Mesendoderm (in vitro differentiated cells): ENCODE measurements at regions not wholly inside any gene's neighbourhood (a gene's known extent, or its start where the extent isn't known, plus 50 kb on each side); places are given as distances from the start of the nearest gene placed in this dataset.

ENCODE experiments used
- DNase-seq: peaks from one replicate; pipeline ENCODE4 v3.0.0; 2013
- H2AK5ac ChIP-seq: 2 replicates; pipeline ENCODE4 v1.6.1; 2013; ENCODE audit warnings: low read length, inconsistent platforms
- H2BK120ac ChIP-seq: 2 replicates; pipeline ENCODE4 v1.6.1; 2013; ENCODE audit warnings: low read depth, mild to moderate bottlenecking, low read length, moderate library complexity, mixed read lengths
- H2BK15ac ChIP-seq: replicated peaks from 2 replicates; pipeline ENCODE4 v1.6.1; 2013; ENCODE audit warnings: low read depth, mild to moderate bottlenecking, moderate library complexity
- H2BK5ac ChIP-seq: 2 replicates; pipeline ENCODE4 v1.6.1; 2013; ENCODE audit warnings: low read length, inconsistent platforms
- H3K18ac ChIP-seq: 2 replicates; pipeline ENCODE4 v1.6.1; 2013; ENCODE audit warnings: mild to moderate bottlenecking, low read length, mixed read lengths
- H3K23ac ChIP-seq: one replicate; pipeline ENCODE4 v1.6.1; 2013; ENCODE audit warnings: low read length
- H3K27ac ChIP-seq: 2 replicates; pipeline ENCODE4 v1.5.1; 2013; ENCODE audit warnings: low read depth, mild to moderate bottlenecking, inconsistent platforms, low read length, moderate library complexity
- H3K27me3 ChIP-seq: 2 replicates; pipeline ENCODE4 v1.6.1; 2013; ENCODE audit warnings: low read length, control low read depth, mild to moderate bottlenecking, inconsistent platforms; ENCODE audit not compliant: insufficient read depth, poor library complexity
- H3K36me3 ChIP-seq: 2 replicates; pipeline ENCODE4 v1.6.1; 2013; ENCODE audit warnings: low read length, inconsistent platforms; ENCODE audit not compliant: control insufficient read depth, insufficient read depth
- H3K4ac ChIP-seq: one replicate; pipeline ENCODE4 v1.6.1; 2013; ENCODE audit warnings: low read depth, mild to moderate bottlenecking, low read length, moderate library complexity
- H3K4me1 ChIP-seq: 2 replicates; pipeline ENCODE4 v1.6.1; 2013; ENCODE audit warnings: low read depth, low read length, inconsistent platforms; ENCODE audit not compliant: control insufficient read depth
- H3K4me2 ChIP-seq: 2 replicates; pipeline ENCODE4 v1.6.1; 2013; ENCODE audit warnings: low read length
- H3K4me3 ChIP-seq: 2 replicates; pipeline ENCODE4 v1.5.1; 2013; ENCODE audit warnings: mild to moderate bottlenecking, low read length
- H3K56ac ChIP-seq: one replicate; pipeline ENCODE4 v1.6.1; 2013; ENCODE audit warnings: low read length
- H3K79me1 ChIP-seq: 2 replicates; pipeline ENCODE4 v1.6.1; 2013; ENCODE audit warnings: low read length, inconsistent platforms
- H3K79me2 ChIP-seq: 2 replicates; pipeline ENCODE4 v1.6.1; 2013; ENCODE audit warnings: mild to moderate bottlenecking, low read length; ENCODE audit not compliant: control insufficient read depth, insufficient read depth
- H3K9ac ChIP-seq: 2 replicates; pipeline ENCODE4 v1.6.1; 2013; ENCODE audit warnings: low read length, inconsistent platforms
- H4K5ac ChIP-seq: one replicate; pipeline ENCODE4 v1.6.1; 2013; ENCODE audit warnings: low read length
- H4K8ac ChIP-seq: one replicate; pipeline ENCODE4 v1.6.1; 2013; ENCODE audit warnings: low read depth, mild to moderate bottlenecking, control low read depth, low read length, moderate library complexity
- WGBS: extraction: QIAGEN DNeasy Blood & Tissue Kit; methylation state at CpG from one replicate; pipeline ENCODE4 v1.1.7; 2013; ENCODE audit warnings: low lambda C conversion rate, missing lambda C conversion rate; ENCODE audit not compliant: insufficient coverage; ENCODE audit errors: extremely low coverage; 5-methylcytosine and 5-hydroxymethylcytosine counted together

DNA sequence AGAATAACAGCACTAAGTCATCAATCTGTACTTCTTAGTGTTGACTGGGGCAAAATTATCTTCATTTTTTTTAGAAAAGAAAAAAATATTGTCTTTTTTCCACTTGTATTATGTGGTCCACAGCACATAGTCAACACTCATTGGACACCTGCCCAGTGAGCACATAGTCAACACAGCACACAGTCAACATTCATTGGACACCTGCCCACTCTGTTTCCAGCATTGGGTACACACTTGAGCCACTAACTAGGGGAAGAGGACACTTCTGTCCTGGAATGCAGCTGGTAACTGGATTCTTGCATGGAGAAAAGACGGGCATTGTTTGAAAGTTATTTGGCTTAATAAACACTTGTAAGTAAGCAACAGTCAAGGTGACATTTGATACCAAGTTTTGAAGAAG lies 898.2 kb downstream of the CDY2B start:
- H3K79me2 ChIP-seq, result no peaks in the 10 kb centered on the region
- H3K4ac ChIP-seq, result no peak overlapping the region
- H2BK15ac ChIP-seq, result no peak overlapping the region
- H3K27me3 ChIP-seq, result no peaks in the 10 kb centered on the region
- no peak overlapping the region for H2BK5ac ChIP-seq
- no peak for DNase-seq
- no peak overlapping the region for H3K23ac ChIP-seq
- no peak overlapping the region for H3K4me3 ChIP-seq
- no peak overlapping the region for H2AK5ac ChIP-seq
- H2BK120ac ChIP-seq, result no peak overlapping the region
- no peaks in the 10 kb centered on the region for H3K36me3 ChIP-seq
- H3K79me1 ChIP-seq, result no peaks in the 10 kb centered on the region
- no peak overlapping the region for H3K4me2 ChIP-seq
- H3K27ac ChIP-seq, result no peak overlapping the region
- H4K5ac ChIP-seq, result no peak overlapping the region
- no peak overlapping the region for H4K8ac ChIP-seq
- WGBS, result no CpG with 5 or more reads among the region's 1 CpG
- no peak overlapping the region for H3K18ac ChIP-seq
- no peak overlapping the region for H3K9ac ChIP-seq
- H3K4me1 ChIP-seq, result no peaks in the 10 kb centered on the region
- no peak overlapping the region for H3K56ac ChIP-seq

DNA sequence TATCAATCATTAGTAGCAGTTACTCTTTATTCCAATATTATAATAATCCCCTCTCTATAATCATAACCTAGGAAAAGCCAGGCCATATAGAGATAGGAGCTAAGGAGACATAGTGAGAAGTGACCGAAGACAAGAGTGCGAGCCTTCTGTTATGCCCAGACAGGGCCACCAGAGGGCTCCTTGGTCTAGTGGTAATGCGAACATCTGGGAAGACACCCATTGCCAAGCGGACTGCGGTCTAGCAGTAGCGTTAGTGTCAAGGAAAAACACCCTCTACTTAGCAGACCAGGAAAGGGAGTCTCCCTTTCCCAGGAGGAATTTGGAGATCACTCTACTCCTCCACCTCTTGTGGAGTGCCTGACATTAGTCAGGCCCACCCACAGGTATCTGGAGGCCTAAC lies 920.9 kb downstream of the CDY2B start:
- Histone ChIP-seq H3K4ac (no peak overlapping the region), H3K27me3 (no peaks in the 10 kb centered on the region), H3K27ac (no peak overlapping the region), H2BK15ac (no peak overlapping the region), H3K9ac (no peak overlapping the region), H2AK5ac (no peak overlapping the region), H2BK5ac (no peak overlapping the region), H3K79me2 (no peaks in the 10 kb centered on the region), H3K79me1 (no peaks in the 10 kb centered on the region), H2BK120ac (no peak overlapping the region), H3K4me1 (no peaks in the 10 kb centered on the region), H3K56ac (no peak overlapping the region), H3K18ac (no peak overlapping the region), H4K5ac (no peak overlapping the region), H4K8ac (no peak overlapping the region), H3K4me3 (no peak overlapping the region), H3K23ac (no peak overlapping the region), H3K36me3 (no peaks in the 10 kb centered on the region), H3K4me2 (no peak overlapping the region)
- DNase-seq, result peak; percentile 34
- WGBS, result no CpG with 5 or more reads among the region's 6 CpGs

DNA sequence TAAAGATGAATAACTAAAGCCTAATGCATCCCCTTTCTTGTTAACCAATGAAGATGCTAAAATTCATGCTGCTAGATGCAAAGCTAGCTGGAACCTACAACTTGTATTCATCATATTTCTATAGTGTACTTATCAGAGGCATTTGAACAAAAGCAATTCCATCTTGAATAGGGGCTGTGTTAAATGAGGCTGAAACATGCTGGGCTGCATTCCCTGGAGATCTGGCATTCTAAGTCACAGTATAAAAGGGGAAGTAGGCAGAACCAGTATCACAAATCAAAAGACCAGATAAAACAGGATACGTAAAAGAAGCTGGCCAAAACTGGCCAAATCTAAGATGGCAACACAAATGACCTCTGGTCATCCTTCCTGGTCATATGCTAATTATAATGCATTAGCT lies 932.8 kb downstream of the CDY2B start:
- H2BK15ac ChIP-seq, result no peak overlapping the region
- no CpG with 5 or more reads among the region's 1 CpG for WGBS
- no peak for DNase-seq
- H3K79me1 ChIP-seq, result no peaks in the 10 kb centered on the region
- H3K27ac ChIP-seq, result no peak overlapping the region
- no peak overlapping the region for H3K23ac ChIP-seq
- no peaks in the 10 kb centered on the region for H3K27me3 ChIP-seq
- H2AK5ac ChIP-seq, result no peak overlapping the region
- no peak overlapping the region for H3K4me3 ChIP-seq
- H3K4ac ChIP-seq, result no peak overlapping the region
- no peak overlapping the region for H2BK5ac ChIP-seq
- H3K4me1 ChIP-seq, result no peaks in the 10 kb centered on the region
- no peak overlapping the region for H3K56ac ChIP-seq
- H3K79me2 ChIP-seq, result no peaks in the 10 kb centered on the region
- H3K36me3 ChIP-seq, result no peaks in the 10 kb centered on the region
- H3K18ac ChIP-seq, result no peak overlapping the region
- H4K8ac ChIP-seq, result no peak overlapping the region
- no peak overlapping the region for H3K9ac ChIP-seq
- H3K4me2 ChIP-seq, result no peak overlapping the region
- H4K5ac ChIP-seq, result no peak overlapping the region
- H2BK120ac ChIP-seq, result no peak overlapping the region
